BLaER1 treated with 17β-estradiol and CSF1 and Interleukin-3, amounts not matched to agents 10 nM and 100 nM (cell line): ENCODE measurements at regions not wholly inside any gene's neighbourhood (a gene's known extent, or its start where the extent isn't known, plus 50 kb on each side); places are given as distances from the start of the nearest gene placed in this dataset.
A peak's percentile ranks its signal among the peaks of the same experiment; 100 is the strongest.

Source experiments
- H3K27ac ChIP-seq, 11 experiments: shearing (Covaris generic); formaldehyde crosslinking; 2 replicates each; pipeline ENCODE4 v1.8.1; 2022
- H3K27me3 ChIP-seq, 11 experiments: shearing (Covaris generic); formaldehyde crosslinking; 2 replicates each; pipeline ENCODE4 v1.8.1; 2022
- H3K36me3 ChIP-seq, 11 experiments: shearing (Covaris generic); formaldehyde crosslinking; 2 replicates each; pipeline ENCODE4 v1.8.1; 2022
- H3K4me1 ChIP-seq, 10 experiments: shearing (Covaris generic); formaldehyde crosslinking; 2 replicates each; pipeline ENCODE4 v1.8.1; 2022
- H3K4me2 ChIP-seq, 11 experiments: shearing (Covaris generic); formaldehyde crosslinking; 2 replicates each; pipeline ENCODE4 v1.8.1; 2022
- H3K4me3 ChIP-seq, 10 experiments: shearing (Covaris generic); formaldehyde crosslinking; 2 replicates each; pipeline ENCODE4 v1.8.1; 2022
- H3K9ac ChIP-seq, 11 experiments: shearing (Covaris generic); formaldehyde crosslinking; 2 replicates each; pipeline ENCODE4 v1.8.1; 2022
- H3K9me3 ChIP-seq, 11 experiments: shearing (Covaris generic); formaldehyde crosslinking; replicated peaks in 1 of 11; 2 replicates each; pipeline ENCODE4 v1.8.1; 2022
- H4K20me1 ChIP-seq, 11 experiments: shearing (Covaris generic); formaldehyde crosslinking; 2 replicates each; pipeline ENCODE4 v1.8.1; 2022
- Cebpa-rat ChIP-seq, 11 experiments: shearing (Covaris generic); IDR thresholded peaks; 2 replicates each; pipeline ENCODE4 v1.8.1; 2022

GRCh38 chr14:89053303-89053702 is 228.9 kb downstream of the TTC8 start:
- H3K27me3 ChIP-seq = no peaks in the 10 kb centered on the region
- H3K9ac ChIP-seq = no peak overlapping the region
- H3K4me3 ChIP-seq = no peak overlapping the region
- no peak overlapping the region for H3K27ac ChIP-seq
- H3K36me3 ChIP-seq = 0 out of 22 replicates have a peak, but pooled peaks cover 0 to 5% (median 0%) of the 10 kb centered on the region in 11 experiments
- no peaks in the 10 kb centered on the region for H4K20me1 ChIP-seq
- H3K4me2 ChIP-seq = no peak overlapping the region
- no peak for TF ChIP-seq Cebpa-rat (IDR thresholded peaks at IDR 0.05)
- peaks cover 21 to 44% (median 22%) of the 10 kb centered on the region in 11 experiments; a peak in 21 of 22 replicates for H3K9me3 ChIP-seq
- peaks cover 0 to 5% (median 0%) of the 10 kb centered on the region in 10 experiments; a peak in 6 of 20 replicates for H3K4me1 ChIP-seq

- H3K4me2 ChIP-seq = no peak overlapping the region
- no peaks in the 10 kb centered on the region for H3K27me3 ChIP-seq
- no peak overlapping the region for H3K27ac ChIP-seq
- no peak overlapping the region for H3K9ac ChIP-seq
- H4K20me1 ChIP-seq = no peaks in the 10 kb centered on the region
- H3K4me3 ChIP-seq = no peak overlapping the region
- peaks cover 15 to 42% (median 22%) of the 10 kb centered on the region in 11 experiments; a peak in 21 of 22 replicates for H3K9me3 ChIP-seq
- H3K4me1 ChIP-seq = peaks cover 0 to 13% (median 0%) of the 10 kb centered on the region in 10 experiments; a peak in 6 of 20 replicates
- TF ChIP-seq Cebpa-rat (IDR thresholded peaks at IDR 0.05) = no peak
- 0 out of 22 replicates have a peak, but pooled peaks cover 0 to 5% (median 0%) of the 10 kb centered on the region in 11 experiments for H3K36me3 ChIP-seq
These were observed 231.9 kb downstream of the TTC8 start for GRCh38 chr14:89056394-89056793.

- H3K4me2 ChIP-seq = peak overlapping the region in 3 of 11 experiments; percentile 11 to 46 (median 39); a peak in 5 of 22 replicates
- H3K36me3 ChIP-seq = no peaks in the 10 kb centered on the region
- no peak overlapping the region for H3K9ac ChIP-seq
- H3K4me3 ChIP-seq = no peak overlapping the region
- TF ChIP-seq Cebpa-rat (IDR thresholded peaks at IDR 0.05) = no peak
- H3K4me1 ChIP-seq = peaks cover 0 to 13% (median 0%) of the 10 kb centered on the region in 10 experiments; a peak in 6 of 20 replicates
- no peaks in the 10 kb centered on the region for H3K27me3 ChIP-seq
- no peaks in the 10 kb centered on the region for H4K20me1 ChIP-seq
- no peak overlapping the region for H3K27ac ChIP-seq
- peaks cover 0 to 26% (median 6%) of the 10 kb centered on the region in 11 experiments; a peak in 11 of 22 replicates for H3K9me3 ChIP-seq
These were observed 234.2 kb downstream of the TTC8 start for GRCh38 chr14:89058697-89059096.

- Histone ChIP-seq H3K4me3 (no peak overlapping the region), H3K27ac (no peak overlapping the region), H3K36me3 (no peaks in the 10 kb centered on the region), H3K4me1 (peaks cover 0 to 13% (median 0%) of the 10 kb centered on the region in 10 experiments; a peak in 6 of 20 replicates), H4K20me1 (no peaks in the 10 kb centered on the region), H3K4me2 (no peak overlapping the region), H3K9me3 (peaks cover 0 to 19% (median 6%) of the 10 kb centered on the region in 11 experiments; a peak in 8 of 22 replicates), H3K27me3 (no peaks in the 10 kb centered on the region), H3K9ac (no peak overlapping the region)
- TF ChIP-seq Cebpa-rat (IDR thresholded peaks at IDR 0.05) = no peak
These were observed 235.7 kb downstream of the TTC8 start for GRCh38 chr14:89060191-89060590.

GRCh38 chr14:89061696-89062095 is 237.2 kb downstream of the TTC8 start:
- Histone ChIP-seq H3K27ac (no peak overlapping the region), H3K4me3 (no peak overlapping the region), H3K4me1 (peaks cover 0 to 13% (median 0%) of the 10 kb centered on the region in 10 experiments; a peak in 6 of 20 replicates), H3K9me3 (peaks cover 0 to 13% (median 0%) of the 10 kb centered on the region in 11 experiments; a peak in 4 of 22 replicates), H3K27me3 (no peaks in the 10 kb centered on the region), H4K20me1 (no peaks in the 10 kb centered on the region), H3K4me2 (no peak overlapping the region), H3K36me3 (no peaks in the 10 kb centered on the region), H3K9ac (no peak overlapping the region)
- TF ChIP-seq Cebpa-rat (IDR thresholded peaks at IDR 0.05) = no peak

- H3K27me3 ChIP-seq = no peaks in the 10 kb centered on the region
- H3K4me3 ChIP-seq = no peak overlapping the region
- peaks cover 0 to 8% (median 0%) of the 10 kb centered on the region in 10 experiments; a peak in 4 of 20 replicates for H3K4me1 ChIP-seq
- no peak overlapping the region for H3K9ac ChIP-seq
- no peaks in the 10 kb centered on the region for H3K36me3 ChIP-seq
- H4K20me1 ChIP-seq = no peaks in the 10 kb centered on the region
- no peak for TF ChIP-seq Cebpa-rat (IDR thresholded peaks at IDR 0.05)
- H3K4me2 ChIP-seq = no peak overlapping the region
- peaks cover 0 to 13% (median 5%) of the 10 kb centered on the region in 11 experiments; a peak in 7 of 22 replicates for H3K9me3 ChIP-seq
- H3K27ac ChIP-seq = no peak overlapping the region
These were observed 241.4 kb downstream of the TTC8 start for GRCh38 chr14:89065879-89066278.

GRCh38 chr14:89067293-89067972 is 243.0 kb downstream of the TTC8 start:
- H3K4me2 ChIP-seq = no peak overlapping the region; a peak in 1 of 22 replicates
- H3K9me3 ChIP-seq = peaks cover 0 to 13% (median 5%) of the 10 kb centered on the region in 11 experiments; a peak in 7 of 22 replicates
- H3K4me1 ChIP-seq = peaks cover 0 to 8% (median 0%) of the 10 kb centered on the region in 10 experiments; a peak in 4 of 20 replicates
- H3K36me3 ChIP-seq = no peaks in the 10 kb centered on the region
- H3K27ac ChIP-seq = no peak overlapping the region
- TF ChIP-seq Cebpa-rat (IDR thresholded peaks at IDR 0.05) = no peak
- no peak overlapping the region for H3K9ac ChIP-seq
- no peak overlapping the region for H3K4me3 ChIP-seq
- H3K27me3 ChIP-seq = no peaks in the 10 kb centered on the region
- no peaks in the 10 kb centered on the region for H4K20me1 ChIP-seq

GRCh38 chr14:89078021-89078795 is 253.8 kb downstream of the TTC8 start:
- Histone ChIP-seq H3K36me3 (no peaks in the 10 kb centered on the region), H3K9me3 (peaks cover 0 to 8% (median 0%) of the 10 kb centered on the region in 11 experiments; a peak in 3 of 22 replicates), H3K4me2 (no peak overlapping the region), H3K27ac (no peak overlapping the region), H3K27me3 (no peaks in the 10 kb centered on the region), H4K20me1 (no peaks in the 10 kb centered on the region), H3K9ac (no peak overlapping the region), H3K4me1 (no peaks in the 10 kb centered on the region), H3K4me3 (no peak overlapping the region)
- no peak for TF ChIP-seq Cebpa-rat (IDR thresholded peaks at IDR 0.05)

GRCh38 chr14:89085231-89085731 is 260.8 kb downstream of the TTC8 start:
- no peak for TF ChIP-seq Cebpa-rat (IDR thresholded peaks at IDR 0.05)
- Histone ChIP-seq H3K4me2 (no peak overlapping the region), H3K9me3 (peaks cover 0 to 8% (median 0%) of the 10 kb centered on the region in 11 experiments; a peak in 3 of 22 replicates), H3K4me1 (peaks cover 0 to 2% (median 0%) of the 10 kb centered on the region in 10 experiments; a peak in 2 of 20 replicates), H3K9ac (no peak overlapping the region), H3K36me3 (no peaks in the 10 kb centered on the region), H4K20me1 (no peaks in the 10 kb centered on the region), H3K27ac (no peak overlapping the region), H3K4me3 (no peak overlapping the region), H3K27me3 (no peaks in the 10 kb centered on the region)
